GM12892 (cell line): ENCODE measurements at regions not wholly inside any gene's neighbourhood (a gene's known extent, or its start where the extent isn't known, plus 50 kb on each side); places are given as distances from the start of the nearest gene placed in this dataset.
"Not testable (repeated sequence)": the region's sequence is repeated elsewhere in the genome, so short reads cannot be mapped to it uniquely, and the experiment has no call there.

ENCODE experiments used
- POLR2AphosphoS5 ChIP-seq: IDR thresholded peaks from 2 replicates; pipeline ENCODE4 v1.6.1; 2011; ENCODE audit warnings: low read depth, low read length, control low read depth
- TAF1 ChIP-seq: IDR thresholded peaks from 2 replicates; pipeline ENCODE4 v1.6.1; 2011; ENCODE audit warnings: low read depth, mild to moderate bottlenecking, control low read depth, low read length, borderline replicate concordance

GRCh38 chr1:78310261-78310660, 180.5 kb upstream of the PTGFR start:
- not testable (repeated sequence) for TF ChIP-seq TAF1, POLR2AphosphoS5
